Gastrocnemius medialis (tissue), 4 donors: ENCODE measurements at regions not wholly inside any gene's neighbourhood (a gene's known extent, or its start where the extent isn't known, plus 50 kb on each side); places are given as distances from the start of the nearest gene placed in this dataset.

Experiments
- ATAC-seq, 2 donors: fragments of 150-250 bp; one replicate each; pipeline ENCODE4 v1.9.1; 2016
- DNase-seq, 2 donors: peaks; one replicate each; pipeline ENCODE4 v3.0.0-alpha.2; 2019
- H3K27ac ChIP-seq, 4 donors: fragments of 200-600 bp; sonication (generic); 1 replicate in 1 of 4; 2 replicates in 3 of 4; pipeline ENCODE4 v1.5.1; 2016 to 2018; ENCODE audit warnings: mild to moderate bottlenecking in 2 of 4, moderate library complexity in 1 of 4
- H3K27me3 ChIP-seq, 3 donors: fragments of 200-600 bp; sonication (generic) in 2 of 3; 1 replicate in 1 of 3; 2 replicates in 2 of 3; pipeline versions ENCODE4 v1.5.1 to v1.6.0; 2016 to 2019; ENCODE audit warnings: mild to moderate bottlenecking in 1 of 3, moderate library complexity in 1 of 3
- H3K36me3 ChIP-seq, 2 donors: fragments of 200-600 bp; sonication (generic) in 1 of 2; one replicate each; pipeline ENCODE4 v1.5.1; 2017 to 2018
- H3K4me1 ChIP-seq, 2 donors: fragments of 200-600 bp; sonication (generic) in 1 of 2; one replicate each; pipeline ENCODE4 v1.5.1; 2016 to 2017; ENCODE audit warnings: mild to moderate bottlenecking in 2 of 2
- H3K4me3 ChIP-seq, 4 donors: fragments of 200-600 bp; sonication (generic) in 3 of 4; 1 replicate in 1 of 4; 2 replicates in 3 of 4; pipeline ENCODE4 v1.5.1; 2016 to 2019; ENCODE audit warnings: mild to moderate bottlenecking in 2 of 4
- H3K9me3 ChIP-seq, 3 donors: fragments of 200-600 bp; sonication (generic) in 2 of 3; 1 replicate in 1 of 3; 2 replicates in 2 of 3; pipeline ENCODE4 v1.5.1; 2016 to 2019
- CTCF ChIP-seq, 5 experiments: fragments of 450-650 bp in 3 of 5; fragments of 200-600 bp in 2 of 5; sonication (generic) in 2 of 5; IDR thresholded peaks in 4 of 5; conservative IDR thresholded peaks in 1 of 5; 1 replicate in 4 of 5; 2 replicates in 1 of 5; pipeline ENCODE4 v1.5.1; 2016 to 2019; ENCODE audit warnings: antibody characterized with exemption in 5 of 5, mild to moderate bottlenecking in 3 of 5, moderate library complexity in 3 of 5
- POLR2A ChIP-seq, 2 donors: fragments of 450-650 bp; IDR thresholded peaks; one replicate each; pipeline ENCODE4 v1.6.1; 2017; ENCODE audit warnings: antibody characterized with exemption in 2 of 2, mild to moderate bottlenecking in 2 of 2, moderate library complexity in 2 of 2
- in situ Hi-C, 4 donors: fragments of 200-750 bp; cut with MboI; loops; one replicate each; pipeline versions ENCODE4 v1.15.0 to v1.8.0; 2017; ENCODE audit warnings: low sequenced_read_pairs in 4 of 4
- intact Hi-C: fragments of 100-400 bp; cut with DNase I; formaldehyde crosslinking; loops from one replicate; pipeline ENCODE4 v1.15.1; 2023; ENCODE audit warnings: low total_unique reads

GRCh38 chr10:110382695-110383094 is 78.0 kb upstream of the SMNDC1 start:
- DNase-seq (no peak), ATAC-seq (no peak)
- Histone ChIP-seq H3K27ac (no peak overlapping the region), H3K4me1 (no peaks in the 10 kb centered on the region), H3K27me3 (no peaks in the 10 kb centered on the region), H3K36me3 (no peaks in the 10 kb centered on the region), H3K4me3 (no peak overlapping the region), H3K9me3 (no peaks in the 10 kb centered on the region)
- intact Hi-C loops (no loop called here), in situ Hi-C loops (no loop called here)
- TF ChIP-seq CTCF (IDR thresholded peaks at IDR 0.05 in 4 of 5, conservative IDR thresholded peaks at IDR 0.05 in 1 of 5) (no peak), POLR2A (IDR thresholded peaks at IDR 0.05) (no peak)

- Histone ChIP-seq H3K27me3 (peaks cover 0 to 3% (median under 1%) of the 10 kb centered on the region in 3 donors), H3K9me3 (no peaks in the 10 kb centered on the region), H3K4me3 (no peak overlapping the region), H3K27ac (no peak overlapping the region), H3K4me1 (no peaks in the 10 kb centered on the region), H3K36me3 (no peaks in the 10 kb centered on the region)
- intact Hi-C loops: no loop called here
- ATAC-seq (no peak), DNase-seq (no peak)
- no peak for TF ChIP-seq POLR2A (IDR thresholded peaks at IDR 0.05)
- no peak for TF ChIP-seq CTCF (IDR thresholded peaks at IDR 0.05 in 4 of 5, conservative IDR thresholded peaks at IDR 0.05 in 1 of 5)
- in situ Hi-C loops: no loop called here
Measured at GRCh38 chr10:110387617-110387982, 82.9 kb upstream of the SMNDC1 start.

- H3K9me3 ChIP-seq: no peaks in the 10 kb centered on the region
- no peaks in the 10 kb centered on the region for H3K4me1 ChIP-seq
- in situ Hi-C loops (no loop called here), intact Hi-C loops (no loop called here)
- ATAC-seq: no peak
- H3K27ac ChIP-seq: no peak overlapping the region
- TF ChIP-seq CTCF (IDR thresholded peaks at IDR 0.05 in 4 of 5, conservative IDR thresholded peaks at IDR 0.05 in 1 of 5) (no peak), POLR2A (IDR thresholded peaks at IDR 0.05) (no peak)
- H3K36me3 ChIP-seq: no peaks in the 10 kb centered on the region
- no peak for DNase-seq
- no peak overlapping the region for H3K4me3 ChIP-seq
- peaks cover 0 to 8% (median 6%) of the 10 kb centered on the region in 3 donors for H3K27me3 ChIP-seq
Measured at GRCh38 chr10:110387983-110388686, 83.4 kb upstream of the SMNDC1 start.

GRCh38 chr10:110388687-110389052 is 84.0 kb upstream of the SMNDC1 start:
- DNase-seq: no peak
- no peak for ATAC-seq
- intact Hi-C loops: no loop called here
- Histone ChIP-seq H3K27ac (no peak overlapping the region), H3K4me3 (no peak overlapping the region), H3K27me3 (peaks cover 0 to 8% (median 8%) of the 10 kb centered on the region in 3 donors), H3K36me3 (no peaks in the 10 kb centered on the region), H3K9me3 (no peaks in the 10 kb centered on the region), H3K4me1 (no peaks in the 10 kb centered on the region)
- no peak for TF ChIP-seq POLR2A (IDR thresholded peaks at IDR 0.05)
- no peak for TF ChIP-seq CTCF (IDR thresholded peaks at IDR 0.05 in 4 of 5, conservative IDR thresholded peaks at IDR 0.05 in 1 of 5)
- in situ Hi-C loops: no loop called here

- in situ Hi-C loops (no loop called here), intact Hi-C loops (no loop called here)
- Histone ChIP-seq H3K4me3 (no peak overlapping the region), H3K36me3 (no peaks in the 10 kb centered on the region), H3K9me3 (no peaks in the 10 kb centered on the region), H3K27me3 (peaks cover 0 to 8% (median 8%) of the 10 kb centered on the region in 3 donors), H3K4me1 (no peaks in the 10 kb centered on the region), H3K27ac (no peak overlapping the region)
- no peak for DNase-seq
- TF ChIP-seq CTCF (IDR thresholded peaks at IDR 0.05 in 4 of 5, conservative IDR thresholded peaks at IDR 0.05 in 1 of 5): no peak
- no peak for TF ChIP-seq POLR2A (IDR thresholded peaks at IDR 0.05)
- no peak for ATAC-seq
Measured at GRCh38 chr10:110389255-110389654, 84.5 kb upstream of the SMNDC1 start.
